ENCODE measurements at regions not wholly inside any gene's neighbourhood (a gene's known extent, or its start where the extent isn't known, plus 50 kb on each side); places are given as distances from the start of the nearest gene placed in this dataset.
"Not testable (repeated sequence)": the region's sequence is repeated elsewhere in the genome, so short reads cannot be mapped to it uniquely, and the experiment has no call there.

DNA sequence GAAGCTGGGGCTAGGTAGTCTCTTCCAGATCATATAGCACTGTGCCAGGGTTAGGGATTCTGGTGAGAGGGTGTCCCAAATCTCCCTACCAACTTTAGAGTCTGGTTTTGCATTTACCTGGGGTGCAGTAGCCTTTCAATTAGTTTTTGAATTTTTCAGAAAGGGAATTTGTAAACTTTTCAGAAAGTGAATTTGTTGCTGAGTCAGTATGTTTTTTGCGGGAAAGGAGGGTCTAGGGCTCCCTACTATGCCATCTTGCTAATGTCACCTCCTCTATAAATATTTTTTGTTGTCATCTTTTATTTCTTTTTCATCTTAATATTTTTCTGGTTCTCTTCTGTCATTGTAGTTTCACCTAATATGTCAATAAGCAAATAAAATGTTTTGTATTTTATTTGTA is 95.8 kb upstream of the FAM98A start:
- peaks cover 9 to 29% (median 24%) of the 10 kb centered on the region in 7 donors for H3K9me3 Mint-ChIP-seq
- Histone ChIP-seq H3K36me3 (replicated peaks in 1 of 2; ENCODE audit: control insufficient read depth in 1 of 2, insufficient read depth in 2 of 2, low read length in 2 of 2) (no peaks in the 10 kb centered on the region), H3K27ac (ENCODE audit: low read depth in 1 of 2, low read length in 2 of 2) (no peak overlapping the region), H3K9ac (ENCODE audit: insufficient read depth, low read length, poor library complexity, severe bottlenecking) (no peak overlapping the region), H3K79me2 (ENCODE audit: insufficient read depth, low read length) (no peaks in the 10 kb centered on the region), H3K9me3 (replicated peaks in 1 of 2; ENCODE audit: control insufficient read depth in 1 of 2, insufficient read depth in 1 of 2, low read length in 2 of 2) (peaks cover 0 to 8% of the 10 kb centered on the region in 2 donors), H4K20me1 (ENCODE audit: insufficient read depth, low read length) (no peaks in the 10 kb centered on the region), H3K27me3 (ENCODE audit: control insufficient read depth in 2 of 2, insufficient read depth in 2 of 2, low read length in 2 of 2) (no peaks in the 10 kb centered on the region), H3K4me3 (replicated peaks in 1 of 3; ENCODE audit: low read depth in 2 of 3, low read length in 3 of 3) (no peak overlapping the region), H3K4me2 (replicated peaks; ENCODE audit: extremely low read depth, low read length, poor library complexity, severe bottlenecking) (no peak overlapping the region), H3K4me1 (ENCODE audit: control insufficient read depth in 1 of 2, insufficient read depth in 2 of 2, low read length in 2 of 2) (no peaks in the 10 kb centered on the region), H2AFZ (ENCODE audit: insufficient read depth, low read depth, low read length, poor library complexity, severe bottlenecking) (no peak overlapping the region)
- DNase-seq: no peak
- H3K36me3 Mint-ChIP-seq: no peaks in the 10 kb centered on the region
- H3K27me3 Mint-ChIP-seq (ENCODE audit: low read depth in 3 of 3): no peaks in the 10 kb centered on the region
- H3K4me1 Mint-ChIP-seq: no peaks in the 10 kb centered on the region
- intact Hi-C loops (cut with micrococcal nuclease): no loop called here
- H3K27ac Mint-ChIP-seq: no peak overlapping the region
- TF ChIP-seq CTCF (IDR thresholded peaks at IDR 0.05): no peak
- WGBS (ENCODE audit: insufficient coverage): no CpG with 5 or more reads among the region's 1 CpG
- no peak overlapping the region for H3K4me3 Mint-ChIP-seq

- H3K36me3 Mint-ChIP-seq: not testable (repeated sequence)
- peaks cover 18 to 37% (median 33%) of the 10 kb centered on the region in 7 donors for H3K9me3 Mint-ChIP-seq
- 75% methylated on average over 1 of the region's 1 CpG for WGBS (ENCODE audit: insufficient coverage)
Measured at GRCh38 chr2:33690686-33691085, 91.6 kb upstream of the FAM98A start.

More at GRCh38 chr2:33690686-33691085, 91.6 kb upstream of the FAM98A start:
- H3K27me3 Mint-ChIP-seq (ENCODE audit: low read depth in 3 of 3); H3K9ac ChIP-seq (ENCODE audit: insufficient read depth, low read length, poor library complexity, severe bottlenecking); H3K4me1 Mint-ChIP-seq; H3K4me3 ChIP-seq (replicated peaks in 1 of 3; ENCODE audit: low read depth in 2 of 3, low read length in 3 of 3); H4K20me1 ChIP-seq (ENCODE audit: insufficient read depth, low read length); H3K79me2 ChIP-seq (ENCODE audit: insufficient read depth, low read length); H3K4me1 ChIP-seq (ENCODE audit: control insufficient read depth in 1 of 2, insufficient read depth in 2 of 2, low read length in 2 of 2); H3K27ac Mint-ChIP-seq; H3K36me3 ChIP-seq (replicated peaks in 1 of 2; ENCODE audit: control insufficient read depth in 1 of 2, insufficient read depth in 2 of 2, low read length in 2 of 2); H3K4me3 Mint-ChIP-seq; H2AFZ ChIP-seq (ENCODE audit: insufficient read depth, low read depth, low read length, poor library complexity, severe bottlenecking); DNase-seq; H3K4me2 ChIP-seq (replicated peaks; ENCODE audit: extremely low read depth, low read length, poor library complexity, severe bottlenecking); H3K27ac ChIP-seq (ENCODE audit: low read depth in 1 of 2, low read length in 2 of 2); H3K27me3 ChIP-seq (ENCODE audit: control insufficient read depth in 2 of 2, insufficient read depth in 2 of 2, low read length in 2 of 2); intact Hi-C loops (cut with micrococcal nuclease): not testable (repeated sequence)
- peaks cover 0 to 15% of the 10 kb centered on the region in 2 donors for H3K9me3 ChIP-seq (replicated peaks in 1 of 2; ENCODE audit: control insufficient read depth in 1 of 2, insufficient read depth in 1 of 2, low read length in 2 of 2)

Measured in CD14-positive monocyte (primary cell).